Activated CD4-positive, alpha-beta T cell treated with anti-CD3 and anti-CD28 coated beads for 1 hour (primary cell): ENCODE measurements at regions not wholly inside any gene's neighbourhood (a gene's known extent, or its start where the extent isn't known, plus 50 kb on each side); places are given as distances from the start of the nearest gene placed in this dataset.

ENCODE experiments used
- DNase-seq: peaks from one replicate; pipeline ENCODE4 v3.0.0-alpha.2; 2020

- DNase-seq = no peak
These were observed 84.8 kb upstream of the SASH1 start for GRCh38 chr6:148257810-148258209.

GRCh38 chr6:148258868-148259267 is 83.8 kb upstream of the SASH1 start:
- no peak for DNase-seq

- DNase-seq = no peak
These were observed 81.2 kb upstream of the SASH1 start for GRCh38 chr6:148261470-148261869.

- DNase-seq = no peak
These were observed 79.6 kb upstream of the SASH1 start for GRCh38 chr6:148263010-148263409.

GRCh38 chr6:148263961-148264360 is 78.7 kb upstream of the SASH1 start:
- no peak for DNase-seq

GRCh38 chr6:148265054-148265453 is 77.6 kb upstream of the SASH1 start:
- no peak for DNase-seq

- no peak for DNase-seq
These were observed 73.3 kb upstream of the SASH1 start for GRCh38 chr6:148269386-148269785.

- DNase-seq = no peak
These were observed 70.8 kb upstream of the SASH1 start for GRCh38 chr6:148271711-148272439.

- no peak for DNase-seq
These were observed 70.0 kb upstream of the SASH1 start for GRCh38 chr6:148272597-148272996.

GRCh38 chr6:148273962-148274752 is 68.5 kb upstream of the SASH1 start:
- DNase-seq = no peak

- DNase-seq = no peak
These were observed 67.8 kb upstream of the SASH1 start for GRCh38 chr6:148274809-148275208.

- no peak for DNase-seq
These were observed 57.4 kb upstream of the SASH1 start for GRCh38 chr6:148285205-148285604.

GRCh38 chr6:148286563-148286962 is 56.1 kb upstream of the SASH1 start:
- no peak for DNase-seq

GRCh38 chr6:148287623-148288333 is 54.9 kb upstream of the SASH1 start:
- no peak for DNase-seq

- no peak for DNase-seq
These were observed 54.1 kb upstream of the SASH1 start for GRCh38 chr6:148288541-148288940.

GRCh38 chr6:148289153-148289552 is 53.5 kb upstream of the SASH1 start:
- no peak for DNase-seq

- no peak for DNase-seq
These were observed 50.8 kb upstream of the SASH1 start for GRCh38 chr6:148291876-148292275.
